NCI-H1092 treated with DMSO at 0.1 percent for 48 hours (cell line): ENCODE measurements at regions not wholly inside any gene's neighbourhood (a gene's known extent, or its start where the extent isn't known, plus 50 kb on each side); places are given as distances from the start of the nearest gene placed in this dataset.

ENCODE experiments used
- DNase-seq: peaks from one replicate; lab custom pipeline; 2025; lab: John Stamatoyannopoulos, UW

GRCh38 chr7:98464558-98464940, 63.7 kb upstream of the BAIAP2L1 start:
- DNase-seq = no peak

- no peak for DNase-seq
These were observed 63.1 kb upstream of the BAIAP2L1 start for GRCh38 chr7:98463837-98464557.

DNA sequence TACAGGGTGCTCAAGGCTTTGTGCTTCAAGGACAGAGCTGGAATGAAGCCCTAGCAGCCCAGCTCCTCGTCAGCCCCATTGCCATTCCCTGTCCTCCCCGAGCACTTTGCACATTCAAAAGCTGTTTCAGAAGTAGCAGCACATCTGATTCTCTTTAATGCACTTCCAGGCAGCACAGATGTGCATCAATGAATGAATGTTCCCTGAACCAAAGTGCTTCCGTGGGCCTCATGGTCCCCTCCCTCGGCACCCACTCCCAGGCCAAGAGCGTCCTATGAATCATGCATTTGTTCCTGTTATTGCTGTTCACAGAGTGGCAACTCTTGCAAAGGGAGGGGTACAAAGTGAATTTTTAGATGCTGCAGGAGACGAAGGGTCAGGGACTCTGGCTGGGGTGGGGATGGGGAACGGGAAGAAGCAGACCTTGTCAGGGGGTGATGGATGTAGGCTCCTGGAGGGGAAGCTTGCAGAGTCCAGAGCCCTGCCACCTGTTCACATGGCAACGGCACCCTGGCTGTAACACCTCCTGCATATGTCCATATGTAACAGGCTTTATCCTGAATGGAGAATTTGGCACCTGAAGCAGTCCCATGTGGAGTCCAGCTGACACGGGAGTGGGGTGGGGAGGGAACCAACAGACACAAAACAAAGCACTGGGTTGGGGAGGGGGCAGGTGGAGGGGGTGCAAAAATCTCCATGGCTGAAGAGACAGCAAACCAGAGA, 62.2 kb upstream of the BAIAP2L1 start:
- DNase-seq = no peak

DNA sequence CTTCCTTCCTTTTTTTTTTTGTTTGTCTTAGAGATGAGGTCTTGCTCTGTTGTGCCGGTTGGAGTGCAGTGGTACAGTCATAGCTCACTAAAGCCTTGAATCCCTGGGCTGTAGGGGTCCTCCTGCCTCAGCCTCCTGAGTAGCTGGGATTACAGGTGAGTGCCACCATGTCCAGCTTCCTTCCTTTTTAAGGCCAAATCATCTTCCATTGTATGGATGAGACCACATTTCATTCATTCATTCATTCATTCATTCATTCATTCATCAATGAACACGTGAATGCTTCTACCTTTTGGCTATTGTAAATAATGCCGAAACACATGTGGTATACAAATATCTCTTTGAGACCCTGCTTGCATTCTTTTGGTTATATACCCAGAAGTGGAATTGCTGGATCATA, 60.0 kb upstream of the BAIAP2L1 start:
- DNase-seq = no peak

- DNase-seq = peak; percentile 9
These were observed 58.6 kb upstream of the BAIAP2L1 start for GRCh38 chr7:98459529-98459928.

GRCh38 chr7:98458090-98458875, 57.4 kb upstream of the BAIAP2L1 start:
- DNase-seq = no peak

GRCh38 chr7:98456866-98457265, 56.0 kb upstream of the BAIAP2L1 start:
- no peak for DNase-seq

- DNase-seq = no peak
These were observed 51.9 kb upstream of the BAIAP2L1 start for GRCh38 chr7:98452791-98453190.
